NOMO-1 treated with dmso at 0.1 percent for 144 hours (cell line): ENCODE measurements at regions not wholly inside any gene's neighbourhood (a gene's known extent, or its start where the extent isn't known, plus 50 kb on each side); places are given as distances from the start of the nearest gene placed in this dataset.
"Not testable (repeated sequence)": the region's sequence is repeated elsewhere in the genome, so short reads cannot be mapped to it uniquely, and the experiment has no call there.

Source experiments
- DNase-seq: peaks from one replicate; lab custom pipeline; 2025; ENCODE audit not compliant: unreplicated experiment; lab: John Stamatoyannopoulos, UW

DNA sequence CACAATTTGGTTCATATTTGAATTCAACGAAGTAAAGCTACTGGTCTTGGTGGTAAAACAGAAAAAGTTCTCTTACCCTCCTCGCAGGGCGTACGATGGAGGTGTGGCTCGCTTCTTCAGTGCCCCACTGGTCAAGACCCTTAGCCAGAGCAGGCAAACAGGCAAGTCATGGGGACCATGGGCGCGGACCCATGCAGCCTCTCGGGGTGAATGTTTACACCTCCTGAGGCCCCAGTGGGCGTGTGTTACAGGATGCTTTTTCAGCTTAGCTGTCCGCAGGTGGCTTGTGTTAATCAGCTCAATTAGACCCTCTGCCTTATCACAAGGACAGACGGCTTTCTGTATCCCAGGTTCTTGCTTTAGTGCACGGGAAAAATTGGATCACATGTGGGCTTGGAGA is 991.8 kb downstream of the GBE1 start:
- no peak for DNase-seq

DNA sequence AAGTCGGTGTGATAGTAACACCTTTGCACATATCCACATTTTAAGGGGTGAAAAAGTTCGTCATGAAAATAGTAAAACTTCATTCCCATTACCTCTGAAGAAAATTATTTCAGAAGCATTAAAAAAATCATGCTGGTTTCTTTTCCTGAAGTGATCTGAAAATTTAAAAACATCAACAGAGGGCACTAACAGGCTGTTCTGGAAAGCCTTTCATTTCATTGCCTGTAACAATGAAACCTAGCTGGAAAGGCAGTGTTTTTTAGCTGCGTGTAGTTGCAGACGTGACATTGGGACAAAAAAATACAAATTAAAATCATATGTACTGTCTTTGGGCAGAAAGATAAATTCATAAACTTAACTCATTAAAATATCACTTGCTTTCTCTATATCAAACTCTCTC is 993.8 kb downstream of the GBE1 start:
- no peak for DNase-seq

DNA sequence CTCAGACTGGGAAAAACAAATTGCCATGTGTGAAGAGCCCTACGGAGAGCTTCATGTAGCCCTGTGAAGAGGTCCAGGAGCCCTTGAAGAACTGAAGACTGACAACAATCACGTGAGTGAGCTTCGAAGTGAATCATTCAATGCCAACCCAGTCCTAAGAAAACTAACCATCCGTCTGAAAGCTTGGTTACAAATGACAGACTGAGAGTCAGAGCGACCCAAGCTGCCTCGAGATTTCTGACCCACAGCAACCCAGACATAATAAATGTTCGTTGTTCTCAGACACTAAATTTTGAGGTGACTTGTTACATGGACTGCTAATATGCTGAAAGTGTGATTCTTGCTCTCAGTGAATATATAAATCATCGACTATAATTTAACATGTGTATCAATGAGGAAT is 987.2 kb upstream of the ROBO1 start:
- DNase-seq: no peak

DNA sequence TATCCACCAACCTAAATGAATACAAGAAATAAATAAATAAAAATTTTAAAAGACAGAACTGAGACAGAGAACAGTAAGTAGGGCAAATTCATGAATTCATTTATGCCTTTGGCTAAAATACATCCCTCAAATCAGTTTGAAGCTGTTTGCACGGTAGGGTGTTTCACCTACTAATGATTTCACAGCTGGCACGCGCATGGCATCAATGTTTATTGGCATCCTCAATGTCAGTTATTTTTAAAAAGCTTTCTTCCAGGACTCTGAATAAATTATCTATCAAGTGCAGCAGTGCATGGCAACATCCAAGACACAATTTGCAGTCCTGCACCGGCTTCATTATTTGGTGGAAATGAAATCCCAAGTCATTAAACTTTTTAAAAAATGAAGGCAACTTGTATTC is 985.2 kb upstream of the ROBO1 start:
- no peak for DNase-seq

DNA sequence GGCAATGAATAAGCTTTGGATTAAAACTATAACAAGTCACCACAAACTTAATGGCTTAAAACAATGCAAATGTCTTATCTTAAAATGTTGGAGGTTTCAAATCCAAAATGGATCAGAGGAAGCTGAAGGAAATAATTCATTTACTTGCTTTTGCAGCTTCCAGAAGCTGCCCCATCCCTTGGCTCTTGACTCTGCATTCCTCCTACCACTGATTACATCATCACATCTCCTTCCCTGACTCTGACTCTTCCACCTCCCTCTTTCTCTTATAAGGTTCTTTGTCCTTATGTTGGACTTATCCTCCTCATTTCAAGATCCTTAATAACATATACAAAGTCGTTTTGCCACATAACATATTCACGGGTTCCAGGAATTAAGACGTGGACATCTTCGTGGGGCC is 982.8 kb upstream of the ROBO1 start:
- no peak for DNase-seq

DNA sequence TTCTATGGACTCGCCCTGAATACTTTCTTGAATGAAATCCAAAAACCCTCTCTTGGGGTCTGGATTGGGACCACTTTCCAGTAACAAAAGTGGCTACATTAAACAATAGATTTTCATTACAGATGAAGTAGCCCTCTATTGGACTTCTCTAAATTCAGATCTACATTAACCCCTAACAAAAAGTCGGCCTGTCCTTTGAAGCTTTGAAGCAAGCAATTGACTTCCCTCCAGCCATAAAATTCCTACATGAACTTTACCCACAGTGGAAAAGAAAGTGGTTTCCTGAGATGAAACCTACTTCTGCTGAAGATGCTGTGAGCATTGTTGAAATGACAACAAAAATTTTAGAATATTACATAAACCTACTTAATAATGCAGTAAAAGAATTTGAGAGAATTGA is 967.1 kb upstream of the ROBO1 start:
- DNase-seq: no peak

DNA sequence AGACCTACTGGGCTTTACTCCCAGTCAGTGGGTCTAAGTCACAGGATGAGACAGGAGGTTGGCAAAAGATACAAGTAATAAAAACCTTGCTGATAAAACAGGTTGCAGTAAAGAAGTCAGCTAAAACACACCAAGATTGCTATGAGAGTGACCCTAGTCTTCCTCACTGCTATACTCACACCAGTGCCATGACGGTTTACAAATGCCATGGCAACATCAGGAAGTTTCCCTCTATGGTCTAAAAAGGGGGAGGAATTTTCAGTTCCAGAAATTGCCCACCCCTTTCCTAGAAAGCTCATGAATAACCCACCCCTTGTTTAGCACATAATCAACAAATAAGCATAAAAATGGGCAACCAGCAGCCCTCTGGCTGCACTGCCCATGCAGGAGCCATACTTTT is 966.7 kb upstream of the ROBO1 start:
- DNase-seq: no peak

DNA sequence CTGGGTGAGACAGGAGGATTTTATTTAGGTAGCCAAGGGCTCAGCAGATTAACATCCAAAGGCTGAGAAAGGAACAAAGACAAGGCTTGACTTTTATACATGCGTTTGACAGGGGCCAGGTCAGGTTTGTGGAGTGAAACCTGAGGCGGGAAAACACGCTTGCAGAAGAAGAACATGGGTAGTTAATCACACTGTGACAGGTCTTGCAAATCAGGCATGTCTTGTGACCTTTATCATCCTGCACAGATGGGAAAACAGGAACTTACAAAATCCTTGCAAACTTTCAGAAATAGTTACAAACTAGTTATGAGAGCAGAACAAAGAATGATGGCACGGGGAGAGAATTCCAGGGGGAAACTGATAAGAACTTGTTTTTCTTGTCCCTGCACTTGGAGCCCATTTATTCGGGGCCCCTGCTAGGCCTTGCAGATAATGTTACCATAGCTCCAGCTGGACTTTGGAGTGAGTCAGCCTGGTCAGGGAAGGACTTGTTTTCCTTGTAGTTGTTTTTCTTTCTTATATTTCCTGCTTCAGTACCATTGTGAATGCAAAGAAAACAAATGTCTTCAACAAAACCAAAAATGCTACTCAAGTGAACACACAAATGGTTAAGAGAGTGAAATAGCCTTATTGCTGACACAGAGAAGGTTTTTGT is 965.9 kb upstream of the ROBO1 start:
- peak; percentile 36 for DNase-seq

DNA sequence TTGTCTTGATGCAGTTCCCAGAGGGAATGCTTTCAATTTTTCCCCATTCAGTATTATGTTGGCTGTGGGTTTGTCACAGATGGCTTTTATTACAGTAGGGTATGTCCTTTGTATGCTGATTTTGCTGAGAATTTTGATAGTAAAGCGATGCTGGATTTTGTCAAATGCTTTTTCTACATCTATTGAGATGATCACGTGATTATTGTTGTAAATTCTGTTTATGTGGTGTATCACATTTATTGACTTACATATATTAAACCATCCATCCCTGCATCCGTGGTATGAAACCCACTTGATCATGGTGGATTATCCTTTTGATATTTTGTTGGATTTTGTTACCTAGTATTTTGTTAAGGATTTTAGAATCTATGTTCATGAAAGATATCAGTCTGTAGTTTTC is 959.8 kb upstream of the ROBO1 start:
- not testable (repeated sequence) for DNase-seq

DNA sequence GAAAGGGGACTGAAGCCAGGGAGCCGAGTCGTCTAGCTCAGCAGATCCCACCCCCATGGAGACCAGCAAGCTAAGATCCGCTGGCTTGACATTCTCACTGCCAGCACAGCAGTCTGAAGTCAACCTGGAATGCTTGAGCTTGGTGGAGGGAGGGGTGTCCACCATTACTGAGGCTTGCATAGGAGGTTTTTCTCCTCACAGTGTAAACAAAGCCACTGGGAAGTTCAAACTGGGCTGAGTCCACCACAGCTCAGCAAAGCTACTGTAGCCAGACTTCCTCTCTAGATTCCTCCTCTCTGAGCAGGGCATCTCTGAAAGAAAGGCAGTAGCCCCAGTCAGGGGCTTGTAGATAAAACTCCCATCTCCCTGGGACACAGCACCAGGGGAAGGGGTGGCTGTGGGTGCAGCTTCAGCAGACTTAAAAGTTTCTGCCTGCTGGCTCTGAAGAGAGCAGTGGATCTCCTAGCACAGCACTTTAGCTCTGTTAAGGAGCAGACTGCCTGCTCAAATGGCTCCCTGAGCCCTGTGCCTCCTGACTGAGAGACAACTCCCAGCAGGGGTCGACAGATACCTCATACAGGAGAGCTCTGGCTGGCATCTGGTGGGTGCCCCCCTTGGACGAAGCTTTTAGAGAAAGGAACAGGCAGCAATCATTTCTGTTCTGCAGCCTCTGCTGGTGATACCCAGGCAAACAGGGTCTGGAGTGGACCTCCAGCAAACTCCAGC is 942.0 kb upstream of the ROBO1 start:
- DNase-seq: not testable (repeated sequence)

DNA sequence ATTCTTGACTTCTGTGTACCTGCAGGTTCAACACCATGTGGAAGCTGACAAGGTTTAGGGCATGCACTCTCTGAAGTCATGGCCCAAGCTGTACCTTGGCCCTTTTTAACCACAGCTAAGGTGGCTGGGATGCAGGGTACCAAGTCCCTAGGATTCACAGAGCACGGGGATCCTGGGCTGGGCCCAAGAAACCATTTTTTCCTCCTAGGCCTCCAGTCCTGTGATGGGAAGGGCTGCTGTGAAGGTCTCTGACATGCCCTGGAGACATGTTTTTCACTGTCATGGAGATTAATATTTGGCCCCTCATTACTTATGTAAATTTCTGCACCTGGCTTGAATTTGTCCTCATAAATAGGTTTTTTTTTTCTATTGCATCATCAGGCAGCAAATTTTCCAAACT is 937.5 kb upstream of the ROBO1 start:
- no peak for DNase-seq

DNA sequence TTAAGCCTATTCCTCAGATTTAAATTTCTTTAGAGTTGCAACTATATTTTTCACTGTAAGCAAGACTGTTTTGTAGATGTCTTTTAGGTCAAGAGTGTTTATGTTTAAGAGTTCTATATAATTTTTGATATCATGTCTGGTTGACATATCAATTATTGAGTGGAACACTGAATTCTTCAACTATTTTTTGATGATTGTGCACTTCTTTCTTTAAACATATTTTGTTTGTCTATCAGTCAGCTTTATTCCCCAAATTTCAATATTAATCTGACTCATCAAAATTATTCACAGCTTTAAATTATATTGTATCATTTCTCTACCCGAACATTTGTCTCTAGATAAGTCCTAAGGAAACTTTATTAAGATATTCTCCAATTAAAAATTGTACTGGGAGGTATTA is 933.6 kb upstream of the ROBO1 start:
- no peak for DNase-seq

DNA sequence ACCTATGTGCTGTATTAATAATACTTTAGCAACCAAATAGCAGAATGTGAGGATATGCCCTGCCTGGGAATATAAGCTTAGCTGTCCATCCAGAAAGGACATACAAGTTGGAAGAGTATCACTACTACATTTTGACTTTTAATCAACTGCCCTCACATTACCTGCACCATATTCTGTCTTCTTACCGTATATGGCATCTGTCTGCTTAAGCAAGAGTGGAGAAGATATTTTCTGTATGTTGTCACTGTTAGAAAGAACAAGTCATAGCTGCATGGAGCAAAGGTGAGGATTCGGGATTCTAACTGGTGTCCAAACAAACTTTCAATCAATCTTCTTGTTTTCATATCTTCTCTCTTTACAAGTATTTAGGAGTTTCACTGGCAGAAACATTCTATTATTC is 929.5 kb upstream of the ROBO1 start:
- DNase-seq: no peak

DNA sequence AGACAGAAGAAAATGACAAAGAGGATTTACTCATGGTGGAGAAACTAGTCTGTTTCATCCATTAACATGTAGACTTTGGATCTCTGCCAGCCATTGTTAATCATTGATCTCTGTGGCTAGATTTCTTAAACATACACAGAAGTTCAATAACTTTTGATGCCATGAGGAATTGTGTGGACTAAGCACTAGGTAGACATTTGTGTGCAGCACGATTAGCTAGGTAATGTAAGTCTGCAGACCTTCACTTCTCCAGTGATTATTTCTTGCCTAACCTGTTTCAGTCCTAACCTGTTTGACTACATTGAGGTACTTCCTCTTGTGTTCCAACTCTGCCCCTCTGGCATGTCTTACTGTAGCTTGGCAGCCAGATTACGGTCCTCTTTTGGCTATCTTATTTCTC is 928.5 kb upstream of the ROBO1 start:
- no peak for DNase-seq

DNA sequence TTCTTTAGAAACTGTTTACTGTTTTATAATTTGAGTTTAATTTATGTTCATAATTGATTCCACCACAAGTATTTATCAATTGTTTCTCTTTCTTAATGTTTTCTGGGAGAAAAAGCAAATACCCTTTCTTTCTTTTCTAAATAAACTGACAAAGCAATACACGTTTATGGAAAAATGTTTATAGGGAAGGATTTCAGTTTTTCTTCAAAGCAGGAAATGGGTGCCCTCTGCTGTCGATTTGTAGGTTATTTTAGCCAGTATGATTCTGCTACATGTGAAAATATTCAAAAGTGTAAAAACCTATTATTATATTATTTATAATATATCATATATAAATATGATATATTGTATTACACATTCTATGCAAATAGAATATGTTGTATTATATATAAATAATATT is 921.0 kb upstream of the ROBO1 start:
- no peak for DNase-seq

DNA sequence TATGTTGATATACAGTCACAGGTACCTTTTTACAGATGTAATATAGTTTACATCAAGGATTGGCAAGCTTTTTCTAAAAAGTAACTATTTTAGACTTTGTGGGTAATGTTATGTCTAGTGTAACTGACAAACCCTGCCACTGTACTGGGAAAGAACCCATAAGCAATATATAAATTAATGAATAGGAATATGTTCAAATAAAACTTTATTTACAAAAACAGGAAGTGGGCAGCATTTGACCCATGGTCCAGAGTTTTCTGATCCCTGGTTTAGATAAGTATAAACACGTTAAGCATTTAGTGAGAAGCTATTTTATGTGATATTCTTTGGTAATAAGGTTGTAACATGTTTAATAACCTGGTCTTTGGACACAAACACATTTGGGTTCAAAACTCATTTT is 915.2 kb upstream of the ROBO1 start:
- no peak for DNase-seq

DNA sequence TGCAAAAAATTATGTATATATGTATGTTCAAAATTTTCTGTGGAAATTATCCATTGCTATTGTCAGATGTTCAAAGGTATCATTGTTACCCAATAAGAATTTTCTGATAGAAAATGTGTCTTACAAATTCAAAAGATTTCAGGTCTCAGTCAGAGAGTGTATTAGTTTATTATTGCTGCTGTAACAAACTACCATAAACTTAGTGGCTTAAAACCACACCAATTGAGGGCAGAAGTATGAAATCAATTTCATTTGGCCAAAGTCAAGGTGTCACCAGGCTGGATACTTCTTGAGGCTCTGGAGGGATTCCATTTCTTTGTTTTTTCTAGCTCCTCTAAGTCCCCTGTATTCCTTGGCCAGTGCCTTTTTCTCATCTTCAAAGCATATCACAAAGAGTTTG is 914.4 kb upstream of the ROBO1 start:
- no peak for DNase-seq

DNA sequence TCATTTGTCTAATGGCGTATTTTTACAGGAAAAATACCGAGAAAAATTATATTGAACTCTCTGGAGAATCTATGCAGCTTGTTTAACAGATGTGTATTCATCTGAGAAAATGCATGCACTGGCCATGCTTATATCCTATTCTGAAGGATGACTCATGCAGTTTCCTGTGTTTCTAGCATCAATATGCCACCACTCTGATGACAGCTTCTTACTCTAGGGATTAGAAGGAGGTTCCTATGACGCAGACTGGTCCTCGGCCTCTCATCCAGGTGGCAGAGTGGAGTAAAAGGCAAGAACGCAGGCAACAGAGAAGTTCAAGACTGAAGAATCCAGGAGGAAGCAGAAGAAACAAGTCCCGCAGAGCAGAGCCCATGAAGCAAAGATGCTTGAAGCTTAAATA is 910.0 kb upstream of the ROBO1 start:
- no peak for DNase-seq

DNA sequence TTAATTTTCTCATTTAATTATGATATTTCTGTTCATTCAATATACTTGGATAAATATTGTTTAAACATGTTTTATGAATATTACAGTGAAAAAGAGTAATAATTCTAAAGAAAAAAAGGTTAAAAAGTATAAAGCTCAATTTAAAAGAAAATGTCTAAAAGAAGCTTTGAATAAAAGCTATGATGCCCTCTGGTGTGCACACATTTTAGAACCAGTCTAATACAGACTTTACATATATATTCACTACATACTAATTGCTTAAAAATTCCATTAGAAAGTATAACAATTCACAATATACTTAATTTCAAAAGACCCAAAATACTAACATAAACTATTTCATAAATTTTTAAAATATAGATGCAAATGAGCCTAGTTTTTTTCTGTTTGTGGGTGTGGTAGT is 909.1 kb upstream of the ROBO1 start:
- DNase-seq: no peak

DNA sequence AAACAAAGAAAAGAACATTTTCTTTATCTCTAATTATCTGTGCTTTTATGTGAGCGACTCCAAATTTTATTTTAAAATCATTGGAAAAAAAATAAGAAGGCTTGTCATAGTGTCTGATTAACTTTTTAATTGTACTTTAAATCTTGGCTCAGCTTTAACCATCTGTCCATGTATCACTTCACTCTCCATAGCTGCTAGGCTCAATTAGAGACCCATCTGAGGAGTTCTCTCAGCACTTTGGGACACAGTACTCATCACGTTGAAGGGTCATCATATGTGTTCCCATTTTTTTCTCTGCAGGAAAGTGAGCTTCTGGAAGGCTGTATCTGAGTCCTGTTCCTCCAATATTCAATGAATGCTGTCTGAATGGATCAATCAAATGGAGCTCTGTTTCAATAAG is 908.5 kb upstream of the ROBO1 start:
- DNase-seq: no peak

DNA sequence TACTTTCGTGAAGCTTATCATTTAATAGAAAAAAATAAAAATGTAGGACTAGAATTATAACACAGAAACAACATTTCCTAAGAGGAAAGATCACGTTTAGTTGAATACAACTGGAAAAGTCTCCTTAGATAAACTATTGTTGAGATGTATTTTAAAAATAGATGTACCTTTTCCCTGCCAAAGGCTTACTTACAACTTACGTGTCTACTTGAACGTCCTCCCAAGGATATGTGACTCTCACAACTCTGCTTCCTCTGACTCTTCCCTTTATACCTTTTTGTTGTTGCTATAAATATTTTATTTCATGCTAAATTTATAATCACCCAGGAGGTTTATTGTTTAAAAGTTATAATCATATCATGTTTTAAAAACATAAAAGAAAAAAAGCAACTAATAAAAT is 908.0 kb upstream of the ROBO1 start:
- DNase-seq: no peak

DNA sequence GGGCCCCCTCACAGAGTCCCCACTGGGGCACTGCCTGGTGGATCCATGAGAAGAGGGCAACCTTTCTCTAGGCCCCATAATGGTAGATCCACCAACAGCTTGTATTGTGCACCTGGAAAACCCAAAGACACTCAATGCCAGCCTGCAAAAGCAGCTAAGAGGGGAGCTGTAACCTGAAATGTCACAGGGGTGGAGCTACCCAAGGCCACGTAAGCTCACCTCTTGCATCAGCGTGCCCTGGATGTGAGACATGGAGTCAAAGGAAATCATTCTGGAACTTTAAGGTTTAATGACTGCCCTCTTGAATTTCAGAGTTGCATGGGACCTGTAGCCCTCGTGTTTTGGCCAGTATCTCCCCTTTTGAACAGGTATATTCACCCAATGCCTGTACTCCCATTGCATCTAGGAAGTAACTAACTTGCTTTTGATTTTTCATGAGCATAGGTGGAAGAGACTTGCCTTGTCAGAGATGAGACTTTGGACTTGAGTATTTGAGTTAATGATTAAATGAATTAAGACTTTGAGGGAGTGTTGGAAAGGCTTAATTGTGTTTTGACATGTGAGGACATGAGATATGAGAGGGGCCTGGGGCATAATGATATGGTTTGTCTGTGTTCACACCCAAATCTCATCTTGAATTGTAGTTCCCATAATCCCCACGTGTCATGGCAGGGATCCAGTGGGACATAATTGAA is 900.9 kb upstream of the ROBO1 start:
- DNase-seq: no peak

DNA sequence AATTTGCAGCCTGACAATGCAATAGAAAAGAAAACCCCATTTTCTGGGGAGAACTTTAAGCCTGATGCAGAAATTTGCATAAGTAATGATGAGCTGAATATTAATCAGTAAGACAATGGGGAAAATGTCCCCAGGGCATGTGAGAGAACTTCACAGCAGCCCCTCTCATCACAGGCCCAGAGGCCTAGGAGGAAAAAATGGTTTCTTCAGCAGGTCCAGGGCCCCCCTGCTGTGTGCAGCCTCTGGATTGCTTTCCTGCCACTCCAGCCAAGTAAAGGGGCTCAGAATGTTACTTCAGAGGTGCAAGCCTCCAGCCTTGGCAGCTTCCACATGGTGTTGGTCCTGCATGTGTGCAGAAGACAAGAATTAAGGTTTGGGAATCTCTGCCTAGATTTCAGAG is 900.3 kb upstream of the ROBO1 start:
- no peak for DNase-seq
